ENCODE measurements at regions not wholly inside any gene's neighbourhood (a gene's known extent, or its start where the extent isn't known, plus 50 kb on each side); places are given as distances from the start of the nearest gene placed in this dataset.

DNA sequence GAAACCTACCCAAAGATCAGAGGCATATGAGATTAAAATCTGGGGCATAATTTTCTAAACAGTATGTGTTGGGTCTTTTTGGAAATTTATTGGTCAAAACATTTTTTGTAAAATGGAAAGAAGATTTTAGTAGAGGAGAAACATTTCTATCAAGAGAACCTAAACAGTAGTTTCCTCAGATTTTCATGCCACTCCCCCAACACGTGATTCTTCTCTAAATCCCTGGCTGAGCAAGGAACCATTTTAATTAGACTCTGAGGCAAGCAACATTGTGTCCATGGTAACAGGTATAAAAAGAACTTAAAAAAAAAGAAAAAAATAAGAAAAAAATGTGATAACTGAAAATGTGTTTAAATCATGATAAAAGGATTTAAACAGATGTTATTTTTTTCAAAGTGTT, 1105.2 kb upstream of the ZEB2 start:
- TF ChIP-seq, protein P1, sequence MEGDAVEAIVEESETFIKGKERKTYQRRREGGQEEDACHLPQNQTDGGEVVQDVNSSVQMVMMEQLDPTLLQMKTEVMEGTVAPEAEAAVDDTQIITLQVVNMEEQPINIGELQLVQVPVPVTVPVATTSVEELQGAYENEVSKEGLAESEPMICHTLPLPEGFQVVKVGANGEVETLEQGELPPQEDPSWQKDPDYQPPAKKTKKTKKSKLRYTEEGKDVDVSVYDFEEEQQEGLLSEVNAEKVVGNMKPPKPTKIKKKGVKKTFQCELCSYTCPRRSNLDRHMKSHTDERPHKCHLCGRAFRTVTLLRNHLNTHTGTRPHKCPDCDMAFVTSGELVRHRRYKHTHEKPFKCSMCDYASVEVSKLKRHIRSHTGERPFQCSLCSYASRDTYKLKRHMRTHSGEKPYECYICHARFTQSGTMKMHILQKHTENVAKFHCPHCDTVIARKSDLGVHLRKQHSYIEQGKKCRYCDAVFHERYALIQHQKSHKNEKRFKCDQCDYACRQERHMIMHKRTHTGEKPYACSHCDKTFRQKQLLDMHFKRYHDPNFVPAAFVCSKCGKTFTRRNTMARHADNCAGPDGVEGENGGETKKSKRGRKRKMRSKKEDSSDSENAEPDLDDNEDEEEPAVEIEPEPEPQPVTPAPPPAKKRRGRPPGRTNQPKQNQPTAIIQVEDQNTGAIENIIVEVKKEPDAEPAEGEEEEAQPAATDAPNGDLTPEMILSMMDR (IDR thresholded peaks at IDR 0.05): no peak
- no peak for TF ChIP-seq EZH2 (IDR thresholded peaks at IDR 0.05; ENCODE audit: borderline replicate concordance, insufficient read depth, low read depth, low read length, poor library complexity, severe bottlenecking)
